Loucy (cell line): ENCODE measurements at regions not wholly inside any gene's neighbourhood (a gene's known extent, or its start where the extent isn't known, plus 50 kb on each side); places are given as distances from the start of the nearest gene placed in this dataset.

Source experiments
- H2AFZ ChIP-seq: fragments of 200-600 bp; sonication (generic); 2 replicates; pipeline ENCODE4 v1.6.0; 2016; ENCODE audit warnings: antibody characterized with exemption, mild to moderate bottlenecking, low read length, moderate library complexity
- H3F3A ChIP-seq: fragments of 200-600 bp; 2 replicates; pipeline ENCODE4 v1.6.0; 2016; ENCODE audit warnings: antibody characterized with exemption, low read depth, mild to moderate bottlenecking
- H3K27me3 ChIP-seq: fragments of 200-600 bp; sonication (generic); 2 replicates; pipeline ENCODE4 v1.6.1; 2014; ENCODE audit warnings: low read length, mild to moderate bottlenecking; ENCODE audit not compliant: insufficient read depth, poor library complexity, severe bottlenecking
- H3K36me3 ChIP-seq: fragments of 200-600 bp; sonication (generic); 2 replicates; pipeline ENCODE4 v1.6.1; 2016; ENCODE audit warnings: low read length; ENCODE audit not compliant: insufficient read depth
- H3K4me1 ChIP-seq: fragments of 200-600 bp; sonication (generic); 2 replicates; pipeline ENCODE4 v1.5.1; 2014; ENCODE audit warnings: low read length, mild to moderate bottlenecking; ENCODE audit not compliant: insufficient read depth, poor library complexity, severe bottlenecking
- H3K4me2 ChIP-seq: fragments of 200-600 bp; sonication (generic); 2 replicates; pipeline ENCODE4 v1.6.0; 2014; ENCODE audit warnings: antibody characterized with exemption, low read length, low read depth, mild to moderate bottlenecking; ENCODE audit not compliant: poor library complexity, severe bottlenecking
- H3K4me3 ChIP-seq: fragments of 200-600 bp; sonication (generic); 2 replicates; pipeline ENCODE4 v1.5.1; 2014; ENCODE audit warnings: low read length, mild to moderate bottlenecking, mixed read lengths; ENCODE audit not compliant: poor library complexity, severe bottlenecking
- H3K79me2 ChIP-seq: fragments of 200-600 bp; sonication (generic); 2 replicates; pipeline ENCODE4 v1.6.1; 2014; ENCODE audit warnings: low read length; ENCODE audit not compliant: insufficient read depth
- H3K9ac ChIP-seq: fragments of 200-600 bp; sonication (generic); 2 replicates; pipeline ENCODE4 v1.6.0; 2014; ENCODE audit warnings: mild to moderate bottlenecking, low read depth, low read length, moderate library complexity; ENCODE audit not compliant: poor library complexity, severe bottlenecking
- H3K9me2 ChIP-seq: fragments of 200-600 bp; sonication (generic); replicated peaks from 2 replicates; pipeline ENCODE4 v1.6.1; 2016; ENCODE audit warnings: low read depth, low read length, mixed read lengths
- H3K9me3 ChIP-seq: fragments of 200-600 bp; sonication (generic); 2 replicates; pipeline ENCODE4 v1.6.1; 2014; ENCODE audit warnings: mild to moderate bottlenecking, antibody characterized with exemption, low read length, low read depth; ENCODE audit not compliant: insufficient read depth
- H4K20me1 ChIP-seq: fragments of 200-600 bp; sonication (generic); 2 replicates; pipeline ENCODE4 v1.6.0; 2014; ENCODE audit warnings: antibody characterized with exemption, low read length, mild to moderate bottlenecking; ENCODE audit not compliant: insufficient read depth, poor library complexity, severe bottlenecking
- EZH2phosphoT487 ChIP-seq: fragments of 200-600 bp; IDR thresholded peaks from 2 replicates; pipeline ENCODE4 v1.6.1; 2018; ENCODE audit warnings: antibody characterized with exemption, mild to moderate bottlenecking, moderate library complexity, borderline replicate concordance
- TF ChIP-seq, protein P1 (sequence below): fragments of 200-600 bp; sonication (generic); conservative IDR thresholded peaks from 2 replicates; pipeline ENCODE4 v1.5.1; 2014; ENCODE audit warnings: mild to moderate bottlenecking, antibody characterized with exemption, low read length

- H3K27me3 ChIP-seq, result no peaks in the 10 kb centered on the region
- H3K36me3 ChIP-seq, result no peaks in the 10 kb centered on the region
- H2AFZ ChIP-seq, result no peak overlapping the region
- no peaks in the 10 kb centered on the region for H3K4me1 ChIP-seq
- H3F3A ChIP-seq, result no peaks in the 10 kb centered on the region
- no peaks in the 10 kb centered on the region for H3K9me2 ChIP-seq
- TF ChIP-seq, protein P1, sequence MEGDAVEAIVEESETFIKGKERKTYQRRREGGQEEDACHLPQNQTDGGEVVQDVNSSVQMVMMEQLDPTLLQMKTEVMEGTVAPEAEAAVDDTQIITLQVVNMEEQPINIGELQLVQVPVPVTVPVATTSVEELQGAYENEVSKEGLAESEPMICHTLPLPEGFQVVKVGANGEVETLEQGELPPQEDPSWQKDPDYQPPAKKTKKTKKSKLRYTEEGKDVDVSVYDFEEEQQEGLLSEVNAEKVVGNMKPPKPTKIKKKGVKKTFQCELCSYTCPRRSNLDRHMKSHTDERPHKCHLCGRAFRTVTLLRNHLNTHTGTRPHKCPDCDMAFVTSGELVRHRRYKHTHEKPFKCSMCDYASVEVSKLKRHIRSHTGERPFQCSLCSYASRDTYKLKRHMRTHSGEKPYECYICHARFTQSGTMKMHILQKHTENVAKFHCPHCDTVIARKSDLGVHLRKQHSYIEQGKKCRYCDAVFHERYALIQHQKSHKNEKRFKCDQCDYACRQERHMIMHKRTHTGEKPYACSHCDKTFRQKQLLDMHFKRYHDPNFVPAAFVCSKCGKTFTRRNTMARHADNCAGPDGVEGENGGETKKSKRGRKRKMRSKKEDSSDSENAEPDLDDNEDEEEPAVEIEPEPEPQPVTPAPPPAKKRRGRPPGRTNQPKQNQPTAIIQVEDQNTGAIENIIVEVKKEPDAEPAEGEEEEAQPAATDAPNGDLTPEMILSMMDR, result no peak
- TF ChIP-seq EZH2phosphoT487, result no peak
- no peaks in the 10 kb centered on the region for H4K20me1 ChIP-seq
- no peak overlapping the region for H3K9ac ChIP-seq
- no peak overlapping the region for H3K4me2 ChIP-seq
- H3K79me2 ChIP-seq, result no peaks in the 10 kb centered on the region
- H3K4me3 ChIP-seq, result no peak overlapping the region
- no peaks in the 10 kb centered on the region for H3K9me3 ChIP-seq
Observed at GRCh38 chr12:89985935-89986334, 277.3 kb upstream of the ATP2B1 start.

DNA sequence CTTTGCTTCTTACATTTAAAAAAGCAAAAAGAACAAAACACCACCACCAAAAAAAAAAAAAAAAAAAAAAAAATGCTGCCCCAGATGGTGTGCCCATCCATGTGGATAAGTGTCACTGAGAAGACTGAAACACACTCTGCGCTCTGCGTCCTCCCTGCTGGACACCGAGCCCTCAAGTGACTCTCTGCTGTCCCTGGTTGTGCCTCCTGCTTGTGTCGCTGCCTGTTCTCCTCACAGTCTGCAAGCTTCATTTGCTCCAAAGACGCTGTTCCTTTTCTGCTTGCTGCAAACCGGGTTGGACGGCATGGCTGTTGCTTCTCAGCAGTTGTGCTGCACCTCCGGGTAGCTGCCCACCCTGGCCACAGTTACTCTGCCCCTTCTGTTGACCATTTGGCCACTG is 276.2 kb upstream of the ATP2B1 start:
- Histone ChIP-seq H3K4me1 (no peaks in the 10 kb centered on the region), H3K27me3 (no peaks in the 10 kb centered on the region), H3K9me2 (no peaks in the 10 kb centered on the region), H3K9me3 (no peaks in the 10 kb centered on the region), H3F3A (no peaks in the 10 kb centered on the region), H4K20me1 (no peaks in the 10 kb centered on the region), H3K9ac (no peak overlapping the region), H2AFZ (no peak overlapping the region), H3K36me3 (no peaks in the 10 kb centered on the region), H3K4me2 (no peak overlapping the region), H3K79me2 (no peaks in the 10 kb centered on the region), H3K4me3 (no peak overlapping the region)
- TF ChIP-seq, protein P1, result no peak
- TF ChIP-seq EZH2phosphoT487, result no peak

DNA sequence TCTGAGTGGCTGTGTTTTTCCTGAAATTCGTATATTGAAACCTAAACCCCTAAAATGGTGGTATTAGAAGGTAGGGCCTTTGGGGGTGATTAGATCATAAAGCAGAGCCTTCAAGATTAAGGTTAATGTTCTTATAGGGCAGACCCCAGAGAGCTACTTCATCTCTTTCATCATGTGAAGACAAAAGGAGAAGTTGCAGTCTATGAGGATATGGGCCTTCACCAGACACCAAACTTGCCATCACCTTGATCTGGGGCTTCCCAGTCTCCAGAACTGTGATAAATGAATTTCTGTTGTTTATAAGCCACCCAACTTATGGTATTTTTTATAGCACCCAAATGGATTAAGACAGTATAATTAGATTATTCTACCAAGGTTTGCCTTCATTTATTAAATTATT is 275.0 kb upstream of the ATP2B1 start:
- no peaks in the 10 kb centered on the region for H3K27me3 ChIP-seq
- no peak for TF ChIP-seq EZH2phosphoT487
- TF ChIP-seq, protein P1, result no peak
- H3K9me2 ChIP-seq, result no peaks in the 10 kb centered on the region
- no peaks in the 10 kb centered on the region for H4K20me1 ChIP-seq
- no peaks in the 10 kb centered on the region for H3K79me2 ChIP-seq
- H3F3A ChIP-seq, result no peaks in the 10 kb centered on the region
- H3K4me1 ChIP-seq, result no peaks in the 10 kb centered on the region
- H2AFZ ChIP-seq, result no peak overlapping the region
- H3K9ac ChIP-seq, result no peak overlapping the region
- H3K36me3 ChIP-seq, result no peaks in the 10 kb centered on the region
- no peaks in the 10 kb centered on the region for H3K9me3 ChIP-seq
- H3K4me2 ChIP-seq, result no peak overlapping the region
- no peak overlapping the region for H3K4me3 ChIP-seq
